Lower leg skin (tissue), 3 donors: ENCODE measurements at regions not wholly inside any gene's neighbourhood (a gene's known extent, or its start where the extent isn't known, plus 50 kb on each side); places are given as distances from the start of the nearest gene placed in this dataset.

Source experiments
- CTCF ChIP-seq, 3 donors: fragments of 450-650 bp; IDR thresholded peaks; one replicate each; pipeline ENCODE4 v1.5.1; 2016; ENCODE audit warnings: antibody characterized with exemption in 3 of 3, mild to moderate bottlenecking in 3 of 3, moderate library complexity in 2 of 3
- POLR2A ChIP-seq, 2 donors: fragments of 450-650 bp; IDR thresholded peaks; one replicate each; pipeline ENCODE4 v1.6.1; 2016 to 2017; ENCODE audit warnings: antibody characterized with exemption in 2 of 2, mild to moderate bottlenecking in 1 of 2, moderate library complexity in 1 of 2

- TF ChIP-seq CTCF (IDR thresholded peaks at IDR 0.05) (no peak), POLR2A (IDR thresholded peaks at IDR 0.05) (no peak)
Measured at GRCh38 chr9:108396193-108396592, 459.6 kb downstream of the ACTL7B start.
